H9 (cell line): ENCODE measurements at regions not wholly inside any gene's neighbourhood (a gene's known extent, or its start where the extent isn't known, plus 50 kb on each side); places are given as distances from the start of the nearest gene placed in this dataset.

Experiments used
- DNase-seq: peaks from one replicate; pipeline ENCODE4 v3.0.0-alpha.2; 2017
- H2AFZ ChIP-seq: one replicate; pipeline ENCODE4 v1.6.1; 2013; ENCODE audit warnings: mild to moderate bottlenecking, low read length, control low read depth, moderate library complexity
- H2AK5ac ChIP-seq: 2 replicates; pipeline ENCODE4 v1.6.1; 2013; ENCODE audit warnings: low read length, control low read depth, mixed read lengths; ENCODE audit not compliant: insufficient read length
- H2BK120ac ChIP-seq: one replicate; pipeline ENCODE4 v1.6.1; 2013; ENCODE audit warnings: low read depth, mild to moderate bottlenecking, low read length, control low read depth, inconsistent platforms; ENCODE audit not compliant: poor library complexity, severe bottlenecking
- H2BK12ac ChIP-seq: 2 replicates; pipeline ENCODE4 v1.6.1; 2013; ENCODE audit warnings: low read length, control low read depth, mixed read lengths, low read depth; ENCODE audit not compliant: insufficient read length
- H2BK15ac ChIP-seq: 2 replicates; pipeline ENCODE4 v1.6.1; 2013; ENCODE audit warnings: low read depth, low read length, control low read depth
- H2BK20ac ChIP-seq: one replicate; pipeline ENCODE4 v1.6.1; 2013; ENCODE audit warnings: low read depth, mild to moderate bottlenecking, low read length, control low read depth, inconsistent platforms; ENCODE audit not compliant: poor library complexity, severe bottlenecking
- H2BK5ac ChIP-seq: 2 replicates; pipeline ENCODE4 v1.6.1; 2013; ENCODE audit warnings: low read length, control low read depth, mixed read lengths; ENCODE audit not compliant: insufficient read length
- H3K14ac ChIP-seq: 2 replicates; pipeline ENCODE4 v1.6.1; 2013; ENCODE audit warnings: low read length, control low read depth; ENCODE audit not compliant: insufficient read depth
- H3K18ac ChIP-seq: 2 replicates; pipeline ENCODE4 v1.6.1; 2013; ENCODE audit warnings: low read depth, mild to moderate bottlenecking, mixed read lengths, low read length, control low read depth; ENCODE audit not compliant: insufficient read length
- H3K23ac ChIP-seq: 2 replicates; pipeline ENCODE4 v1.6.1; 2013; ENCODE audit warnings: low read length, control low read depth, mixed read lengths, low read depth; ENCODE audit not compliant: insufficient read length
- H3K23me2 ChIP-seq: 2 replicates; pipeline ENCODE4 v1.6.1; 2013; ENCODE audit warnings: low read depth, mild to moderate bottlenecking, mixed read lengths, low read length, control low read depth; ENCODE audit not compliant: insufficient read length, poor library complexity, severe bottlenecking
- H3K27ac ChIP-seq: 2 replicates; pipeline ENCODE4 v1.5.1; 2013; ENCODE audit warnings: low read length, control low read depth, mixed read lengths, low read depth; ENCODE audit not compliant: insufficient read length
- H3K27me3 ChIP-seq: 2 replicates; pipeline ENCODE4 v1.6.1; 2013; ENCODE audit warnings: low read length, control low read depth, inconsistent platforms; ENCODE audit not compliant: insufficient read depth
- H3K4ac ChIP-seq: 2 replicates; pipeline ENCODE4 v1.6.1; 2013; ENCODE audit warnings: low read depth, mild to moderate bottlenecking, control low read depth, inconsistent platforms, low read length, moderate library complexity
- H3K4me1 ChIP-seq: 2 replicates; pipeline ENCODE4 v1.6.1; 2013; ENCODE audit warnings: low read length, control low read depth, inconsistent platforms; ENCODE audit not compliant: insufficient read depth
- H3K4me2 ChIP-seq: 2 replicates; pipeline ENCODE4 v1.6.1; 2013; ENCODE audit warnings: low read length, control low read depth, mixed read lengths; ENCODE audit not compliant: insufficient read length, insufficient read depth
- H3K56ac ChIP-seq: 2 replicates; pipeline ENCODE4 v1.6.1; 2013; ENCODE audit warnings: low read depth, mild to moderate bottlenecking, mixed read lengths, low read length, control low read depth; ENCODE audit not compliant: insufficient read length
- H3K79me1 ChIP-seq: 2 replicates; pipeline ENCODE4 v1.6.1; 2013; ENCODE audit warnings: low read depth, mild to moderate bottlenecking, moderate library complexity, low read length, control low read depth, inconsistent platforms; ENCODE audit not compliant: insufficient read depth, poor library complexity, severe bottlenecking
- H3K79me2 ChIP-seq: 2 replicates; pipeline ENCODE4 v1.6.1; 2013; ENCODE audit warnings: low read length, control low read depth, inconsistent platforms; ENCODE audit not compliant: insufficient read depth
- H3K9ac ChIP-seq: 2 replicates; pipeline ENCODE4 v1.6.1; 2013; ENCODE audit warnings: low read length, control low read depth, mixed read lengths; ENCODE audit not compliant: insufficient read length; ENCODE audit errors: extremely low read depth
- H3K9me3 ChIP-seq: one replicate; pipeline ENCODE4 v1.6.1; 2013; ENCODE audit warnings: low read depth, low read length, inconsistent platforms; ENCODE audit not compliant: control insufficient read depth
- H3T11ph ChIP-seq: one replicate; pipeline ENCODE4 v1.6.1; 2013; ENCODE audit warnings: mild to moderate bottlenecking, low read length, control low read depth, inconsistent platforms
- H4K20me1 ChIP-seq: one replicate; pipeline ENCODE4 v1.6.1; 2013; ENCODE audit not compliant: control insufficient read depth, insufficient read length, insufficient read depth
- H4K5ac ChIP-seq: 2 replicates; pipeline ENCODE4 v1.6.1; 2013; ENCODE audit warnings: low read depth, mild to moderate bottlenecking, mixed read lengths, low read length, control low read depth; ENCODE audit not compliant: insufficient read length
- H4K8ac ChIP-seq: replicated peaks from 2 replicates; pipeline ENCODE4 v1.6.1; 2013; ENCODE audit warnings: low read length, control low read depth, mixed read lengths, low read depth; ENCODE audit not compliant: insufficient read length
- H4K91ac ChIP-seq: 2 replicates; pipeline ENCODE4 v1.6.1; 2013; ENCODE audit warnings: low read depth, mild to moderate bottlenecking, moderate library complexity, mixed read lengths, low read length, control low read depth; ENCODE audit not compliant: insufficient read length
- H3K27ac Mint-ChIP-seq, 3 experiments: 2 replicates in 2 of 3; 3 replicates in 1 of 3; pipeline ENCODE4 v1.8.0; 2020 to 2021; ENCODE audit warnings: mixed read lengths in 3 of 3, mild to moderate bottlenecking in 1 of 3, moderate library complexity in 1 of 3
- H3K27me3 Mint-ChIP-seq: 2 replicates; pipeline ENCODE4 v1.8.0; 2021; ENCODE audit warnings: low read depth, mild to moderate bottlenecking, moderate library complexity, mixed read lengths
- H3K36me3 Mint-ChIP-seq, 3 experiments: 2 replicates in 2 of 3; 3 replicates in 1 of 3; pipeline ENCODE4 v1.8.0; 2020 to 2021; ENCODE audit warnings: low read depth in 3 of 3, mixed read lengths in 3 of 3; ENCODE audit not compliant: insufficient read depth in 1 of 3
- H3K4me1 Mint-ChIP-seq, 2 experiments: 2 replicates each; pipeline ENCODE4 v1.8.0; 2020; ENCODE audit warnings: mixed read lengths in 2 of 2
- H3K4me3 Mint-ChIP-seq, 2 experiments: 2 replicates in 1 of 2; 3 replicates in 1 of 2; pipeline ENCODE4 v1.8.0; 2020 to 2021; ENCODE audit warnings: mild to moderate bottlenecking in 2 of 2, mixed read lengths in 2 of 2, moderate library complexity in 1 of 2
- H3K9me3 Mint-ChIP-seq, 2 experiments: 2 replicates in 1 of 2; 3 replicates in 1 of 2; pipeline ENCODE4 v1.8.0; 2020; ENCODE audit warnings: mild to moderate bottlenecking in 2 of 2, mixed read lengths in 2 of 2, moderate library complexity in 1 of 2
- WGBS: extraction: QIAGEN DNeasy Blood & Tissue Kit; methylation state at CpG from one replicate; pipeline ENCODE4 v1.1.7; 2013; ENCODE audit warnings: missing lambda C conversion rate, low lambda C conversion rate, mixed read lengths; ENCODE audit not compliant: insufficient read length; ENCODE audit errors: extremely low coverage; 5-methylcytosine and 5-hydroxymethylcytosine counted together
- TF ChIP-seq, protein P1 (sequence below): fragments of 200-600 bp; sonication (generic); conservative IDR thresholded peaks from 3 replicates; pipeline ENCODE4 v1.8.0; 2021; ENCODE audit warnings: antibody characterized with exemption, mild to moderate bottlenecking

DNA sequence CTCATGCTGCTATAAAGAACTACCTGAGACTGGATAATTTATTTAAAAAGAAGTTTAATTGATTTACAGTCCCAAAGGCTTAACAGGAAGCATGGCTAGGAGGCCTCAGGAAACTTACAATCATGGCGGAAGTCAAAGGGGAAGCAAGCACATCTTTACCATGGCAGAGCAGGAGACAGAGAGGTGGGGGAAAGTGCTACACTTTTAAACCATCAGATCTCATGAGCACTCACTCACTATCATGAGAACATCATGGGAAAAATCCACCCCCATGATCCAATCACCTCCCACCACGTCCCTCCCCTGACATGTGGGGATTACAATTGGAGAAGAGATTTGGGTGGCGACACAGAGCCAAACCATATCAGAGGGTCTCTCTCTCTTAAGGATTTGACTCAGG, 108.6 kb upstream of the PODXL start:
- Histone ChIP-seq H3K9ac (no peak overlapping the region), H3K23ac (no peak overlapping the region), H3K4me2 (no peak overlapping the region), H3T11ph (no peak overlapping the region), H4K5ac (no peak overlapping the region), H3K79me1 (no peaks in the 10 kb centered on the region), H3K4me1 (peaks cover 9% of the 10 kb centered on the region; the same call in 1 of the 2 replicates), H2BK12ac (no peak overlapping the region), H3K18ac (no peak overlapping the region), H2BK120ac (no peak overlapping the region), H4K8ac (no peak overlapping the region), H3K79me2 (no peaks in the 10 kb centered on the region), H2BK5ac (no peak overlapping the region), H3K14ac (no peak overlapping the region), H3K27me3 (no peaks in the 10 kb centered on the region), H3K9me3 (no peaks in the 10 kb centered on the region), H3K56ac (no peak overlapping the region), H3K23me2 (no peaks in the 10 kb centered on the region), H3K4ac (no peak overlapping the region), H4K20me1 (no peaks in the 10 kb centered on the region), H2AFZ (no peak overlapping the region), H2AK5ac (no peak overlapping the region), H2BK20ac (no peak overlapping the region), H4K91ac (no peak overlapping the region), H2BK15ac (no peak overlapping the region), H3K27ac (no peak overlapping the region)
- H3K9me3 Mint-ChIP-seq: peaks cover 13 to 15% of the 10 kb centered on the region in 2 experiments; a peak in 4 of 5 replicates
- no CpG with 5 or more reads among the region's 3 CpGs for WGBS
- peaks cover 23 to 27% of the 10 kb centered on the region in 2 experiments for H3K4me1 Mint-ChIP-seq
- peaks cover 7% of the 10 kb centered on the region for H3K27me3 Mint-ChIP-seq
- TF ChIP-seq, protein P1, sequence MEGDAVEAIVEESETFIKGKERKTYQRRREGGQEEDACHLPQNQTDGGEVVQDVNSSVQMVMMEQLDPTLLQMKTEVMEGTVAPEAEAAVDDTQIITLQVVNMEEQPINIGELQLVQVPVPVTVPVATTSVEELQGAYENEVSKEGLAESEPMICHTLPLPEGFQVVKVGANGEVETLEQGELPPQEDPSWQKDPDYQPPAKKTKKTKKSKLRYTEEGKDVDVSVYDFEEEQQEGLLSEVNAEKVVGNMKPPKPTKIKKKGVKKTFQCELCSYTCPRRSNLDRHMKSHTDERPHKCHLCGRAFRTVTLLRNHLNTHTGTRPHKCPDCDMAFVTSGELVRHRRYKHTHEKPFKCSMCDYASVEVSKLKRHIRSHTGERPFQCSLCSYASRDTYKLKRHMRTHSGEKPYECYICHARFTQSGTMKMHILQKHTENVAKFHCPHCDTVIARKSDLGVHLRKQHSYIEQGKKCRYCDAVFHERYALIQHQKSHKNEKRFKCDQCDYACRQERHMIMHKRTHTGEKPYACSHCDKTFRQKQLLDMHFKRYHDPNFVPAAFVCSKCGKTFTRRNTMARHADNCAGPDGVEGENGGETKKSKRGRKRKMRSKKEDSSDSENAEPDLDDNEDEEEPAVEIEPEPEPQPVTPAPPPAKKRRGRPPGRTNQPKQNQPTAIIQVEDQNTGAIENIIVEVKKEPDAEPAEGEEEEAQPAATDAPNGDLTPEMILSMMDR: no peak
- DNase-seq: no peak
- H3K27ac Mint-ChIP-seq: no peak overlapping the region
- H3K36me3 Mint-ChIP-seq: peaks cover 4 to 14% (median 10%) of the 10 kb centered on the region in 3 experiments
- H3K4me3 Mint-ChIP-seq: no peak overlapping the region
